ENCODE measurements at regions not wholly inside any gene's neighbourhood (a gene's known extent, or its start where the extent isn't known, plus 50 kb on each side); places are given as distances from the start of the nearest gene placed in this dataset.

DNA sequence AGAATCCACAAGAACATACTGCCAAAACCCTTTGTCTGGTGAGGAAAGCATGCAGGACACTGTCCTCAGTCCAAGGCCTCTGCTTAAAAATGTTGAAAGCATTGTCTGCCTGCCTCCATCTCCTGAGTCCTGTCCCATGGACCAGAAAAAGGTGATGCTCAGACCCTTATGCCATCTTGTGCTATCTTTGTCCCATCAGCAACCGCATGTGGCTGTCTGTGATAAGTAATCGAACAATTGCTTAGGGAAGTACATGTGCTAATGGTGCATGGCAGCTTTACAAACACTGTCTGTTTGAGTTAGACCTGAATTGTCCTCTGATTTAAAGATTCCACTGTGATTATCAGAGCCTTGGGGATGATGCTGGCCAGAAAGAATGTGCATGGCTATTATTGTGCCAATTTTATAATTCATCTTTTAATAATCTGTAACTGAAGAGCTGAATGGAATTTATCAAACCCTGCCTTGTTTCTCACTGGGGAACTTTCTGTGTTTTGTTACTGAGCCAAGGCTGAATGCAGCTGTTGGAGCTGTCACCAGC, 177.5 kb downstream of the DACT1 start:
- Histone ChIP-seq H3K27ac (peak overlapping the region; percentile 17), H3K9ac (no peak overlapping the region), H3K4me3 (ENCODE audit: low read depth, low read length) (no peak overlapping the region), H3K79me2 (no peaks in the 10 kb centered on the region), H3K4me1 (peaks cover 30% of the 10 kb centered on the region), H2AFZ (no peak overlapping the region), H3K4me2 (ENCODE audit: low read length) (no peak overlapping the region), H3K36me3 (ENCODE audit: control insufficient read depth, insufficient read depth, low read length) (no peaks in the 10 kb centered on the region), H3K27me3 (ENCODE audit: control insufficient read depth, insufficient read depth, low read length) (no peaks in the 10 kb centered on the region), H3K9me3 (ENCODE audit: control insufficient read depth, low read length) (no peaks in the 10 kb centered on the region)
- TF ChIP-seq, protein P1, sequence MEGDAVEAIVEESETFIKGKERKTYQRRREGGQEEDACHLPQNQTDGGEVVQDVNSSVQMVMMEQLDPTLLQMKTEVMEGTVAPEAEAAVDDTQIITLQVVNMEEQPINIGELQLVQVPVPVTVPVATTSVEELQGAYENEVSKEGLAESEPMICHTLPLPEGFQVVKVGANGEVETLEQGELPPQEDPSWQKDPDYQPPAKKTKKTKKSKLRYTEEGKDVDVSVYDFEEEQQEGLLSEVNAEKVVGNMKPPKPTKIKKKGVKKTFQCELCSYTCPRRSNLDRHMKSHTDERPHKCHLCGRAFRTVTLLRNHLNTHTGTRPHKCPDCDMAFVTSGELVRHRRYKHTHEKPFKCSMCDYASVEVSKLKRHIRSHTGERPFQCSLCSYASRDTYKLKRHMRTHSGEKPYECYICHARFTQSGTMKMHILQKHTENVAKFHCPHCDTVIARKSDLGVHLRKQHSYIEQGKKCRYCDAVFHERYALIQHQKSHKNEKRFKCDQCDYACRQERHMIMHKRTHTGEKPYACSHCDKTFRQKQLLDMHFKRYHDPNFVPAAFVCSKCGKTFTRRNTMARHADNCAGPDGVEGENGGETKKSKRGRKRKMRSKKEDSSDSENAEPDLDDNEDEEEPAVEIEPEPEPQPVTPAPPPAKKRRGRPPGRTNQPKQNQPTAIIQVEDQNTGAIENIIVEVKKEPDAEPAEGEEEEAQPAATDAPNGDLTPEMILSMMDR (IDR thresholded peaks at IDR 0.05) = no peak

DNA sequence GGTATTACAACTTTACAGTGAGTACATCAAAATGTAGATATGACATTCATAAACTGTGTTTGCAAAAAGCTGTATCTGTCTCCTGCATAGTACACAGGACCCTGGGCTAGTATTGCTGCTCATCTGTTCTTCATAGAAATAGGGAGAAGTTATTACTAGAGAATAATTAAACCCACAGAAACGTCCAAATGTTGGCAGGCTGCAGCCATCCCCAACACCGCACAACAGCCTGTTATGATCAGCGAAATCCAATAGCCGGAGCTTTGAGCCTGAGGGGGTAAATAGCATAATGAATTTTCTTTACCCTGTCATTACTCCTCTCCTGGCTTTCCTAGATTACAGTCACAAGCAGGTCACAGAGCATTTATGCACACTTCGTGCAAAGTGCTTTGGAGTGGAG, 178.0 kb downstream of the DACT1 start:
- Histone ChIP-seq H2AFZ (no peak overlapping the region), H3K27me3 (ENCODE audit: control insufficient read depth, insufficient read depth, low read length) (no peaks in the 10 kb centered on the region), H3K27ac (no peak overlapping the region), H3K9ac (no peak overlapping the region), H3K36me3 (ENCODE audit: control insufficient read depth, insufficient read depth, low read length) (no peaks in the 10 kb centered on the region), H3K79me2 (no peaks in the 10 kb centered on the region), H3K4me2 (ENCODE audit: low read length) (no peak overlapping the region), H3K4me1 (peaks cover 28% of the 10 kb centered on the region), H3K9me3 (ENCODE audit: control insufficient read depth, low read length) (no peaks in the 10 kb centered on the region), H3K4me3 (ENCODE audit: low read depth, low read length) (no peak overlapping the region)
- TF ChIP-seq, protein P1 (IDR thresholded peaks at IDR 0.05) = no peak

DNA sequence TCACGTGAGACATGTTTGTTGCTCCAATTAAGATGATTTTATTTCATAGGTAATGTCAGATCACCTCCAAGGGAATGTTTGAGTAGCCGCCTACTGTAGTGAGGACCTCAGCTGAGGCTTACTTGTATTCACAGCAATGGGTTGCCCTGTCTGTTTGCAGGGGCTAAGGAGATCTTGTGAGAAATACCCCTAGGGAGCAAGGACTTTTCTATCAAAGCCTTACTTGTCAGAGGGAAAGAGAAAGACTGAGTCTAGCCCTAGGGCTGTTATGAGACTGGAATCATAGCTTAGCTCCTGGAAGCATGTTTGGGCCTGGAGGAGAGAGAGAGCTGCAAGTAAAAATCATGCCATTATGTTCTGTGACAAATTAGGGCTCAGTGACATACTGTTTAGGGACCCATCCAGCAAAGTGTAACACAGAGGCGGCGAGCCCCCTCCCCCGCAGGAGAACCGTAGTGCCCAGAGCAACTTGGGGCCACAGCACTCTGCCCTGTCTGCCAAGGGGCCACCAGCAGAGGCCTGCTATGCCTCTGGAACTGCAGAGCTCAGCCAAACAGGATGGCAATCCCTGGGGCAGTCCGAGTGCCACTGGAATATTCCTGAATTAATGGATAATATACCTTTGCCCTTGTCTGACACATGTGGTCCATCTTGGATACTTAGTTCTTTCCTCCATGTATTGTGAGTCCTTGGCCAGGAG, 178.8 kb downstream of the DACT1 start:
- Histone ChIP-seq H3K9me3 (ENCODE audit: control insufficient read depth, low read length) (no peaks in the 10 kb centered on the region), H3K36me3 (ENCODE audit: control insufficient read depth, insufficient read depth, low read length) (no peaks in the 10 kb centered on the region), H3K4me3 (ENCODE audit: low read depth, low read length) (no peak overlapping the region), H3K79me2 (no peaks in the 10 kb centered on the region), H3K27ac (no peak overlapping the region), H2AFZ (peak overlapping the region; percentile 23), H3K4me1 (peaks cover 20% of the 10 kb centered on the region), H3K27me3 (ENCODE audit: control insufficient read depth, insufficient read depth, low read length) (no peaks in the 10 kb centered on the region), H3K4me2 (ENCODE audit: low read length) (no peak overlapping the region), H3K9ac (no peak overlapping the region)
- TF ChIP-seq, protein P1 (IDR thresholded peaks at IDR 0.05) = no peak

DNA sequence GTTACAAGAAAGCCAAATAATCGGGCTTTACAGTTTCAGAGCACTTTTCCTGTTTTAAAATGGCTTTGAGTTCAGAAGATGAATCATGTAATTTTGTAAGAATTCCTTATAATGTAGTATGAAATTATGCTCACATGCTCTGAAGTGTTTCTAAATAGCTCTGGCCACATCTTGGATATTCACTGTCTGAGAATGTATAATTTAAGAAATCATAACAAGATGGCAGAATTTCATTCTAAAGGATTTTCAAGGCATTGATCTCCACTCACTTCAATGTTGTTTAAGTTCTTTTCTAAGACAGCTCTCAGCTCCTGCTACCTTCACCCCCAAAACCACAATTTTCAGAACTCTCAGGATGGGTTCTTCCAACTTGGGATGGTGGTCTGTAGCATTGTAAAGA, 180.1 kb downstream of the DACT1 start:
- Histone ChIP-seq H3K4me1 (peaks cover 13% of the 10 kb centered on the region), H3K79me2 (no peaks in the 10 kb centered on the region), H3K4me2 (ENCODE audit: low read length) (no peak overlapping the region), H3K9me3 (ENCODE audit: control insufficient read depth, low read length) (no peaks in the 10 kb centered on the region), H3K27me3 (ENCODE audit: control insufficient read depth, insufficient read depth, low read length) (no peaks in the 10 kb centered on the region), H2AFZ (peak overlapping the region; percentile 59), H3K36me3 (ENCODE audit: control insufficient read depth, insufficient read depth, low read length) (no peaks in the 10 kb centered on the region), H3K27ac (peak overlapping the region; percentile 39), H3K9ac (no peak overlapping the region), H3K4me3 (ENCODE audit: low read depth, low read length) (no peak overlapping the region)
- TF ChIP-seq, protein P1 (IDR thresholded peaks at IDR 0.05) = no peak

DNA sequence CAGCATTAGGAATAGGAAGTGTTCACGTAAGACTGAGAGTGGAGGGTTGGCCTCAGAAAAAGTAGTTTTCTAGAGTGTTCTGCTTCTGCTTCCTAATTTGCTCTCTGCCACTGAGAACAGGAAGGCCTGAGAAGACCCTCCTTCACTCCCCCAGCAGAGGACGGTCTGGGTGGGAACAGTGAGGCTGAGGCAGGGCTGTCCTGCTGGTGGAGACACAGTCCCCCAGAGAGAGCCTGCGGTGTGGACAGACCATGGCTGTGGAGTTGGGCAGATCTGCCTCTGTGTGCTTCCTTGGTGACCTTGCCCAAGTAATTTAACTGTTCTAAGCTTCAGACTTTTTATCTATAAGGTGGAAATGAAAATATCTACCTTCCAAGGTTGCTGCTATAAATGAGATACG, 182.3 kb downstream of the DACT1 start:
- no peak overlapping the region for H3K9ac ChIP-seq
- peaks cover 13% of the 10 kb centered on the region for H3K4me1 ChIP-seq
- H2AFZ ChIP-seq = no peak overlapping the region
- no peak overlapping the region for H3K27ac ChIP-seq
- H3K4me3 ChIP-seq (ENCODE audit: low read depth, low read length) = no peak overlapping the region
- H3K9me3 ChIP-seq (ENCODE audit: control insufficient read depth, low read length) = no peaks in the 10 kb centered on the region
- H3K27me3 ChIP-seq (ENCODE audit: control insufficient read depth, insufficient read depth, low read length) = no peaks in the 10 kb centered on the region
- TF ChIP-seq, protein P1 (IDR thresholded peaks at IDR 0.05) = no peak
- no peaks in the 10 kb centered on the region for H3K79me2 ChIP-seq
- no peak overlapping the region for H3K4me2 ChIP-seq (ENCODE audit: low read length)
- H3K36me3 ChIP-seq (ENCODE audit: control insufficient read depth, insufficient read depth, low read length) = no peaks in the 10 kb centered on the region

All from parathyroid adenoma (tissue), 2 donors.